MCF 10A (cell line): ENCODE measurements at regions not wholly inside any gene's neighbourhood (a gene's known extent, or its start where the extent isn't known, plus 50 kb on each side); places are given as distances from the start of the nearest gene placed in this dataset.

Experiments
- BruUV-seq: library from RNA; stranded (reverse); fragments of 400-500 nt; replicated peaks from 2 replicates; lab custom pipeline; 2021; lab: Mats Ljungman, UMichigan
- CTCF ChIA-PET: fragments of 300-600 bp; sonication (Branson Sonifier 250); formaldehyde crosslinking; extraction: SDS; loops from one replicate; lab custom pipeline; 2021; ENCODE audit warnings: antibody characterized with exemption, inconsistent platforms; lab: Yijun Ruan, JAX
- POLR2A ChIA-PET: fragments of 300-600, 350-650 bp; sonication (Branson Sonifier 250); formaldehyde crosslinking; extraction: SDS; loops from one replicate; lab custom pipeline; 2020; ENCODE audit warnings: antibody characterized with exemption, inconsistent platforms; lab: Yijun Ruan, JAX
- DNase-seq: peaks from one replicate; pipeline ENCODE4 v3.0.0-alpha.2; 2018; ENCODE audit not compliant: unreplicated experiment
- H3K27ac Mint-ChIP-seq: one replicate; pipeline ENCODE4 v1.8.0; 2022; ENCODE audit warnings: mild to moderate bottlenecking, low read depth, mixed read lengths; ENCODE audit not compliant: unreplicated experiment
- H3K27me3 Mint-ChIP-seq: one replicate; pipeline ENCODE4 v1.8.0; 2022; ENCODE audit warnings: mixed read lengths; ENCODE audit not compliant: insufficient read depth, unreplicated experiment
- H3K36me3 Mint-ChIP-seq: one replicate; pipeline ENCODE4 v1.8.0; 2022; ENCODE audit warnings: mild to moderate bottlenecking, moderate library complexity, mixed read lengths; ENCODE audit not compliant: insufficient read depth, unreplicated experiment
- H3K4me1 Mint-ChIP-seq: one replicate; pipeline ENCODE4 v1.8.0; 2022; ENCODE audit warnings: mixed read lengths; ENCODE audit not compliant: insufficient read depth, unreplicated experiment
- H3K4me3 Mint-ChIP-seq: one replicate; pipeline ENCODE4 v1.8.0; 2022; ENCODE audit warnings: mild to moderate bottlenecking, moderate library complexity, mixed read lengths; ENCODE audit not compliant: unreplicated experiment
- H3K9me3 Mint-ChIP-seq: one replicate; pipeline ENCODE4 v1.8.0; 2022; ENCODE audit warnings: mixed read lengths; ENCODE audit not compliant: unreplicated experiment
- CTCF ChIP-seq: fragments of 200-600 bp; IDR thresholded peaks from one replicate; pipeline ENCODE4 v1.8.0; 2022; ENCODE audit warnings: antibody characterized with exemption, mild to moderate bottlenecking; ENCODE audit not compliant: unreplicated experiment
- intact Hi-C: fragments of 100-400 bp; cut with micrococcal nuclease; formaldehyde crosslinking; loops from 2 replicates; pipeline ENCODE4 v1.14.1; 2022

DNA sequence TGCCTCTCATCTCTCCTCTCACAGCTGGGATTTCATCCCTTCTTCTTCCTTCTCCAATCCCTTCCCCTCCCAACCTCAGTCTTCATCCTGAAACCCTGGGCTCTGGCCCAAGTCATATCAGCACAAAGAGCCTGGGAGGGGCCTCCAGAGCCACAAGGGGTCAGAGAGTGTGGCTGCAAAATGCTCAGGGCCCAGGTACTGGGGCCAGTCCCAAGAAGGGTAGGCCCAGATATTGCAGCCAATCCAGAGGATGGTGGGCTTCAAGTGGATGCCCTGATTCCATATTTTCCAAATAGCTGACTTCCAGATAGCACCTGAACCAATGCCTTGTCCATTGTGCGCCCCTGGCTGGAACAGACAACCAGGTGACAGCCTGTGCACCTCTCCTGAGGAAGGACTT is 193.9 kb downstream of the MED10 start:
- intact Hi-C loops: no loop called here
- TF ChIP-seq CTCF: no peak
- Mint-ChIP-seq H3K27ac (no peak overlapping the region), H3K36me3 (no peaks in the 10 kb centered on the region), H3K4me3 (no peak overlapping the region), H3K9me3 (no peaks in the 10 kb centered on the region), H3K27me3 (peaks cover 66% of the 10 kb centered on the region), H3K4me1 (no peaks in the 10 kb centered on the region)
- no TSS peak for BruUV-seq
- ChIA-PET POLR2A (no interaction called here), CTCF (interaction anchor here (1.0 kb wide), 1 partner anchor 9 kb away, joined by 3 read pairs; no protein-coding TSS in a partner anchor)
- no peak for DNase-seq

- Mint-ChIP-seq H3K27ac (no peak overlapping the region), H3K27me3 (peaks cover 58% of the 10 kb centered on the region), H3K9me3 (no peaks in the 10 kb centered on the region), H3K4me3 (no peak overlapping the region), H3K4me1 (no peaks in the 10 kb centered on the region), H3K36me3 (no peaks in the 10 kb centered on the region)
- no peak for DNase-seq
- POLR2A ChIA-PET: interaction anchor here (0.7 kb wide), 1 partner anchor 143 kb away, joined by 3 read pairs; no protein-coding TSS in a partner anchor
- intact Hi-C loops: no loop called here
- no peak for TF ChIP-seq CTCF
- BruUV-seq: no TSS peak
- CTCF ChIA-PET: interaction anchor here (1.0 kb wide), 1 partner anchor 10 kb away, joined by 3 read pairs; no protein-coding TSS in a partner anchor
These were observed 194.7 kb downstream of the MED10 start for GRCh38 chr5:6183391-6184390.

DNA sequence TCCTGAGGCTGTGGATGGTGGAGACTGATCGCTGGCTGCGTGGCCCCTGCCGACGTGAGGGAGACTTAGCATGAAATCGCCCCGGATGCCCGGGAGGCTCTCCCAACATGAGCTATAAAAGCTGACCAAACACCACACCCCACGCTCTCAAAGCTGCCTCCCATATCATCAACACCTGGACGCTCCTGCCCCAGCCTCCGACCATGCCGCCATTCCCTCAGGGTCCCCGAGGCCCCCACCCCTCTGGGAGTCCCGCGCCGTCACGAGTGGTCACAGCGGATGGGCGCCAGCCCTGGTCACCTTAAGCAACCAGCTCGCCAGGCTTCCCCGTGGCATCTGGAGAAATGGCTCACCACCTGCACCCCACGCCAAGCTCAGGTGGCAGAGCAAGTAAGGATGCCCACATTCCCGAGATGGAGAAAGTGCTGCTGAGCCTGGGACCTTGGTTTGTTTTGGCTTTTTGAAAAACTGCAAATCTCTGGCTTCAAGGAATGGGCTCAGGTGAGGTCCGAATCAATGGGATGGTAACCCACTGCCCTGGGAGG is 196.0 kb downstream of the MED10 start:
- H3K27ac Mint-ChIP-seq: no peak overlapping the region
- no peak for DNase-seq
- H3K4me3 Mint-ChIP-seq: no peak overlapping the region
- H3K9me3 Mint-ChIP-seq: no peaks in the 10 kb centered on the region
- CTCF ChIA-PET: interaction anchor here (0.5 kb wide), 1 partner anchor 691 kb away, joined by 3 read pairs; no protein-coding TSS in a partner anchor
- TF ChIP-seq CTCF: no peak
- H3K4me1 Mint-ChIP-seq: no peaks in the 10 kb centered on the region
- H3K27me3 Mint-ChIP-seq: peaks cover 45% of the 10 kb centered on the region
- H3K36me3 Mint-ChIP-seq: no peaks in the 10 kb centered on the region
- intact Hi-C loops: no loop called here
- POLR2A ChIA-PET: no interaction called here
- no TSS peak for BruUV-seq

DNA sequence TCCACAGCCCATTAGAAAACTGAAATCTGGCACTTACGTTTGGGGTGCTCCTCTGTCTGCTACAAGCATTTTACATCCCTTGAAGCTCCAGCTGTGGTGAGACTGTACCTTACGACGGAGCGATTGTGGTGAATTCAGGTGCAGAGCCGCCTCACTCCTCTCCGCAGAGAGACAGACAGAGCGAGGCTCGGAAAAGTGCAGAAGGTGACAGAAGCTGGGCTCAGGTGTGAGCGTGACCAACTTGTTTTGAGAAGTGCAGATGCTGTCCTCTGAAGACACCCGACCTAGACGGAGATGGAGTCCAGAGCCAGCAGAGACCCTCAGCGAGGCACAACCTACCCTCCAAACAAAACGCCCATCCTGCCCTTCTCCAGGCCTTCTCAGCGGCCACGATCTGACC is 196.5 kb downstream of the MED10 start:
- Mint-ChIP-seq H3K4me1 (no peaks in the 10 kb centered on the region), H3K27ac (no peak overlapping the region), H3K27me3 (peaks cover 40% of the 10 kb centered on the region), H3K36me3 (no peaks in the 10 kb centered on the region), H3K4me3 (no peak overlapping the region), H3K9me3 (no peaks in the 10 kb centered on the region)
- no peak for DNase-seq
- intact Hi-C loops: no loop called here
- CTCF ChIA-PET: interaction anchor here (0.5 kb wide), 1 partner anchor 691 kb away, joined by 3 read pairs; no protein-coding TSS in a partner anchor
- POLR2A ChIA-PET: no interaction called here
- no TSS peak for BruUV-seq
- no peak for TF ChIP-seq CTCF
